Sigmoid colon (tissue), 4 donors: ENCODE measurements at regions not wholly inside any gene's neighbourhood (a gene's known extent, or its start where the extent isn't known, plus 50 kb on each side); places are given as distances from the start of the nearest gene placed in this dataset.

ENCODE experiments used
- CTCF ChIP-seq, 4 experiments: fragments of 450-650 bp in 3 of 4; fragments of 200-600 bp in 1 of 4; IDR thresholded peaks; one replicate each; pipeline ENCODE4 v1.5.1; 2016 to 2019; ENCODE audit warnings: antibody characterized with exemption in 4 of 4, mild to moderate bottlenecking in 3 of 4, moderate library complexity in 2 of 4
- EP300 ChIP-seq, 4 donors: sonication (generic); formaldehyde crosslinking; IDR thresholded peaks; one replicate each; pipeline ENCODE4 v1.6.1; 2017; ENCODE audit warnings: antibody characterized with exemption in 4 of 4
- POLR2A ChIP-seq, 2 donors: fragments of 450-650 bp; IDR thresholded peaks; one replicate each; pipeline ENCODE4 v1.6.1; 2016; ENCODE audit warnings: antibody characterized with exemption in 2 of 2, mild to moderate bottlenecking in 2 of 2, moderate library complexity in 2 of 2
- POLR2AphosphoS5 ChIP-seq, 4 donors: sonication (generic); formaldehyde crosslinking; IDR thresholded peaks; one replicate each; pipeline ENCODE4 v1.6.1; 2017; ENCODE audit warnings: antibody characterized with exemption in 4 of 4

- TF ChIP-seq POLR2AphosphoS5 (IDR thresholded peaks at IDR 0.05), result no peak
- TF ChIP-seq CTCF (IDR thresholded peaks at IDR 0.05), result no peak
- TF ChIP-seq POLR2A (IDR thresholded peaks at IDR 0.05), result no peak
- TF ChIP-seq EP300 (IDR thresholded peaks at IDR 0.05), result no peak
Measured at GRCh38 chr6:150745896-150746295, 119.6 kb upstream of the MTHFD1L start.
